GM19351 (cell line): ENCODE measurements at regions not wholly inside any gene's neighbourhood (a gene's known extent, or its start where the extent isn't known, plus 50 kb on each side); places are given as distances from the start of the nearest gene placed in this dataset.
"Not testable (repeated sequence)": the region's sequence is repeated elsewhere in the genome, so short reads cannot be mapped to it uniquely, and the experiment has no call there.

ENCODE experiments used
- ATAC-seq: cut with Tn5 transposase; IDR thresholded peaks from one replicate; pipeline ENCODE4 v1.9.1; 2021; ENCODE audit warnings: mild to moderate bottlenecking, moderate library complexity; ENCODE audit not compliant: unreplicated experiment

GRCh38 chr1:166304131-166304530, 137.3 kb upstream of the FAM78B start:
- ATAC-seq, result no peak

- ATAC-seq, result no peak
These were observed 138.6 kb upstream of the FAM78B start for GRCh38 chr1:166305371-166305770.

GRCh38 chr1:166307261-166308188, 140.7 kb upstream of the FAM78B start:
- ATAC-seq, result no peak

GRCh38 chr1:166316306-166316705, 149.5 kb upstream of the FAM78B start:
- not testable (repeated sequence) for ATAC-seq

GRCh38 chr1:166322470-166322869, 155.7 kb upstream of the FAM78B start:
- ATAC-seq, result peak; percentile 81

- ATAC-seq, result no peak
These were observed 161.1 kb upstream of the FAM78B start for GRCh38 chr1:166327886-166328285.

- no peak for ATAC-seq
These were observed 162.2 kb upstream of the FAM78B start for GRCh38 chr1:166328956-166329355.

- no peak for ATAC-seq
These were observed 163.3 kb upstream of the FAM78B start for GRCh38 chr1:166330096-166330495.

GRCh38 chr1:166338105-166338504, 171.3 kb upstream of the FAM78B start:
- ATAC-seq, result no peak

GRCh38 chr1:166340709-166341108, 173.9 kb upstream of the FAM78B start:
- ATAC-seq, result no peak

GRCh38 chr1:166343276-166343675, 176.5 kb upstream of the FAM78B start:
- no peak for ATAC-seq

- no peak for ATAC-seq
These were observed 183.7 kb upstream of the FAM78B start for GRCh38 chr1:166350490-166350889.

GRCh38 chr1:166351676-166352075, 184.9 kb upstream of the FAM78B start:
- ATAC-seq, result no peak

GRCh38 chr1:166353213-166353612, 186.4 kb upstream of the FAM78B start:
- no peak for ATAC-seq

GRCh38 chr1:166354406-166354805, 187.6 kb upstream of the FAM78B start:
- no peak for ATAC-seq

GRCh38 chr1:166365081-166365480, 198.3 kb upstream of the FAM78B start:
- ATAC-seq, result no peak

GRCh38 chr1:166368030-166368429, 201.2 kb upstream of the FAM78B start:
- ATAC-seq, result no peak

- no peak for ATAC-seq
These were observed 211.1 kb upstream of the FAM78B start for GRCh38 chr1:166377896-166378295.

- no peak for ATAC-seq
These were observed 212.0 kb upstream of the FAM78B start for GRCh38 chr1:166378805-166379204.

- ATAC-seq, result no peak
These were observed 212.6 kb upstream of the FAM78B start for GRCh38 chr1:166379447-166379846.

GRCh38 chr1:166383137-166383536, 216.3 kb upstream of the FAM78B start:
- ATAC-seq, result no peak

- ATAC-seq, result no peak
These were observed 217.0 kb upstream of the FAM78B start for GRCh38 chr1:166383635-166384346.
